ENCODE measurements at regions not wholly inside any gene's neighbourhood (a gene's known extent, or its start where the extent isn't known, plus 50 kb on each side); places are given as distances from the start of the nearest gene placed in this dataset.
A peak's percentile ranks its signal among the peaks of the same experiment; 100 is the strongest.

- DNase-seq, result no peak
- no peaks in the 10 kb centered on the region for H3K9me3 ChIP-seq (replicated peaks in 1 of 2; ENCODE audit: control insufficient read depth in 1 of 2, insufficient read depth in 1 of 2, low read length in 2 of 2)
- H3K4me3 Mint-ChIP-seq, result no peak overlapping the region
- no peak overlapping the region for H3K27ac Mint-ChIP-seq
- H3K4me1 ChIP-seq (ENCODE audit: control insufficient read depth in 1 of 2, insufficient read depth in 2 of 2, low read length in 2 of 2), result peaks cover 17 to 33% of the 10 kb centered on the region in 2 donors
- no peaks in the 10 kb centered on the region for H4K20me1 ChIP-seq (ENCODE audit: insufficient read depth, low read length)
- H3K79me2 ChIP-seq (ENCODE audit: insufficient read depth, low read length), result no peaks in the 10 kb centered on the region
- no peak overlapping the region for H2AFZ ChIP-seq (ENCODE audit: insufficient read depth, low read depth, low read length, poor library complexity, severe bottlenecking)
- no peaks in the 10 kb centered on the region for H3K36me3 Mint-ChIP-seq
- no peaks in the 10 kb centered on the region for H3K27me3 ChIP-seq (ENCODE audit: control insufficient read depth in 2 of 2, insufficient read depth in 2 of 2, low read length in 2 of 2)
- H3K36me3 ChIP-seq (replicated peaks in 1 of 2; ENCODE audit: control insufficient read depth in 1 of 2, insufficient read depth in 2 of 2, low read length in 2 of 2), result no peaks in the 10 kb centered on the region
- H3K4me3 ChIP-seq (replicated peaks in 1 of 3; ENCODE audit: low read depth in 2 of 3, low read length in 3 of 3), result no peak overlapping the region
- intact Hi-C loops (cut with micrococcal nuclease), result loop anchor here in 1 of 2 donors (10.0 kb wide), 1 partner anchor 51 kb away; no protein-coding TSS in a partner anchor
- no peak overlapping the region for H3K9ac ChIP-seq (ENCODE audit: insufficient read depth, low read length, poor library complexity, severe bottlenecking)
- H3K27me3 Mint-ChIP-seq (ENCODE audit: low read depth in 3 of 3), result peaks cover 0 to 1% (median 0%) of the 10 kb centered on the region in 3 donors
- H3K9me3 Mint-ChIP-seq, result peaks cover 0 to 2% (median 0%) of the 10 kb centered on the region in 7 donors
- TF ChIP-seq CTCF (IDR thresholded peaks at IDR 0.05), result no peak
- peaks cover 21% of the 10 kb centered on the region for H3K4me1 Mint-ChIP-seq
- WGBS (ENCODE audit: insufficient coverage), result 100% methylated on average over 2 of the region's 2 CpGs
- H3K27ac ChIP-seq (ENCODE audit: low read depth in 1 of 2, low read length in 2 of 2), result no peak overlapping the region
- no peak overlapping the region for H3K4me2 ChIP-seq (replicated peaks; ENCODE audit: extremely low read depth, low read length, poor library complexity, severe bottlenecking)
Measured at GRCh38 chr3:160103397-160103796, 114.8 kb downstream of the IL12A start.

- Mint-ChIP-seq H3K36me3 (no peaks in the 10 kb centered on the region), H3K27me3 (ENCODE audit: low read depth in 3 of 3) (peaks cover 0 to 2% (median 0%) of the 10 kb centered on the region in 3 donors), H3K4me3 (no peak overlapping the region), H3K27ac (no peak overlapping the region), H3K4me1 (peaks cover 13% of the 10 kb centered on the region), H3K9me3 (no peaks in the 10 kb centered on the region)
- no peak overlapping the region for H3K9ac ChIP-seq (ENCODE audit: insufficient read depth, low read length, poor library complexity, severe bottlenecking)
- H3K4me2 ChIP-seq (replicated peaks; ENCODE audit: extremely low read depth, low read length, poor library complexity, severe bottlenecking), result no peak overlapping the region
- H3K4me1 ChIP-seq (ENCODE audit: control insufficient read depth in 1 of 2, insufficient read depth in 2 of 2, low read length in 2 of 2), result peaks cover 10 to 19% of the 10 kb centered on the region in 2 donors
- intact Hi-C loops (cut with micrococcal nuclease), result loop anchor here in 1 of 2 donors (10.0 kb wide), 1 partner anchor 49 kb away; no protein-coding TSS in a partner anchor
- no peak for TF ChIP-seq CTCF (IDR thresholded peaks at IDR 0.05)
- WGBS (ENCODE audit: insufficient coverage), result 20% methylated on average over 1 of the region's 1 CpG
- H3K79me2 ChIP-seq (ENCODE audit: insufficient read depth, low read length), result no peaks in the 10 kb centered on the region
- H3K9me3 ChIP-seq (replicated peaks in 1 of 2; ENCODE audit: control insufficient read depth in 1 of 2, insufficient read depth in 1 of 2, low read length in 2 of 2), result no peaks in the 10 kb centered on the region
- H3K27ac ChIP-seq (ENCODE audit: low read depth in 1 of 2, low read length in 2 of 2), result no peak overlapping the region
- H3K36me3 ChIP-seq (replicated peaks in 1 of 2; ENCODE audit: control insufficient read depth in 1 of 2, insufficient read depth in 2 of 2, low read length in 2 of 2), result no peaks in the 10 kb centered on the region
- no peak overlapping the region for H2AFZ ChIP-seq (ENCODE audit: insufficient read depth, low read depth, low read length, poor library complexity, severe bottlenecking)
- H4K20me1 ChIP-seq (ENCODE audit: insufficient read depth, low read length), result no peaks in the 10 kb centered on the region
- DNase-seq, result peak; percentile 45 to 76 (median 71)
- H3K4me3 ChIP-seq (replicated peaks in 1 of 3; ENCODE audit: low read depth in 2 of 3, low read length in 3 of 3), result no peak overlapping the region
- no peaks in the 10 kb centered on the region for H3K27me3 ChIP-seq (ENCODE audit: control insufficient read depth in 2 of 2, insufficient read depth in 2 of 2, low read length in 2 of 2)
Measured at GRCh38 chr3:160105907-160106584, 117.4 kb downstream of the IL12A start.
